Parathyroid adenoma (tissue), 2 donors: ENCODE measurements at regions not wholly inside any gene's neighbourhood (a gene's known extent, or its start where the extent isn't known, plus 50 kb on each side); places are given as distances from the start of the nearest gene placed in this dataset.

Experiments used
- H2AFZ ChIP-seq: fragments of 300-600 bp; sonication (generic); one replicate; pipeline ENCODE4 v1.7.0; 2017; ENCODE audit warnings: antibody characterized with exemption, mild to moderate bottlenecking
- H3K27ac ChIP-seq: fragments of 300-600 bp; sonication (generic); one replicate; pipeline ENCODE4 v1.7.0; 2017
- H3K27me3 ChIP-seq: fragments of 300-600 bp; sonication (generic); one replicate; pipeline ENCODE4 v1.7.0; 2017; ENCODE audit warnings: low read length; ENCODE audit not compliant: control insufficient read depth, insufficient read depth
- H3K36me3 ChIP-seq: fragments of 300-600 bp; sonication (generic); one replicate; pipeline ENCODE4 v1.7.0; 2017; ENCODE audit warnings: low read length; ENCODE audit not compliant: control insufficient read depth, insufficient read depth
- H3K4me1 ChIP-seq: fragments of 300-600 bp; sonication (generic); one replicate; pipeline ENCODE4 v1.7.0; 2017; ENCODE audit warnings: control low read depth
- H3K4me2 ChIP-seq: fragments of 300-600 bp; sonication (generic); one replicate; pipeline ENCODE4 v1.7.0; 2017; ENCODE audit warnings: low read length
- H3K4me3 ChIP-seq: fragments of 300-600 bp; sonication (generic); one replicate; pipeline ENCODE4 v1.7.0; 2017; ENCODE audit warnings: low read depth, low read length
- H3K79me2 ChIP-seq: fragments of 300-600 bp; sonication (generic); one replicate; pipeline ENCODE4 v1.7.0; 2017; ENCODE audit warnings: control low read depth
- H3K9ac ChIP-seq: fragments of 300-600 bp; sonication (generic); one replicate; pipeline ENCODE4 v1.7.0; 2017; ENCODE audit warnings: mild to moderate bottlenecking
- H3K9me3 ChIP-seq: fragments of 300-600 bp; sonication (generic); one replicate; pipeline ENCODE4 v1.7.0; 2017; ENCODE audit warnings: low read length; ENCODE audit not compliant: control insufficient read depth
- CTCF ChIP-seq: fragments of 300-600 bp; sonication (generic); IDR thresholded peaks from one replicate; pipeline ENCODE4 v1.7.0; 2017; ENCODE audit warnings: antibody characterized with exemption, mild to moderate bottlenecking
- donor health status: primary hyperparathyroidism.

DNA sequence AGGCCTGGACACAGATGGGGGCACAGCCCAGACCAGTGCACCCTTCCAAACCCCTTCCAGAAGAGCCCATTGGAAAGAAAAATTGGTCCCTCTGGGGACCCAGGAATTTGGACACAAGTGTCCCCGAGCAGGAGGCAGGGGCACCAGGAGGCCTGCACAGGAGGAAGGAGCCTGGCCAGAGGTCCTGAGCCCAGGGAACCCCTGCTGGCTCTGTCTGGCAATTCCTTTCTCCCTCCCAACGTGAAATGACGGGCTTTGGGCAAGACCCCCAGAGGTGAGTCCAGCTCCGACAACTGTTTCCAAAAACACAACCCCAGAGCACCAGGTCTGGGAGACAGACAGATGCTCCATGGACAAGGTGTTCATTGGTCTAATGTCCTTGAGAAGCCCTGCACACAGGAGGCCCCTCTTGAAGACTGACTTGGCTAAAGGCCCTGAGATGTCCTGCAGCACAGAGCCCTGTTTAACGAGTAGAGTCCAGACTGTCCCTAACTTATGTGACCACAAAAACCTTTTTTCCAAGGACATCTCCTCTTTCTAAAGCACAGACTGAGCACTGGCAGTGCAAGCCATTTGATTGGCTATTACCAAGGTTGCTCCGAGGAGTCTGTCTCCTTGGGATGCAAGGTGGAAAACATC, 150.7 kb downstream of the OAT start:
- TF ChIP-seq CTCF = no peak
- H2AFZ ChIP-seq = no peak overlapping the region
- H3K4me3 ChIP-seq = no peak overlapping the region
- no peak overlapping the region for H3K4me2 ChIP-seq
- no peaks in the 10 kb centered on the region for H3K79me2 ChIP-seq
- no peak overlapping the region for H3K9ac ChIP-seq
- H3K4me1 ChIP-seq = no peaks in the 10 kb centered on the region
- H3K27ac ChIP-seq = no peak overlapping the region
- no peaks in the 10 kb centered on the region for H3K9me3 ChIP-seq
- H3K36me3 ChIP-seq = no peaks in the 10 kb centered on the region
- H3K27me3 ChIP-seq = no peaks in the 10 kb centered on the region

DNA sequence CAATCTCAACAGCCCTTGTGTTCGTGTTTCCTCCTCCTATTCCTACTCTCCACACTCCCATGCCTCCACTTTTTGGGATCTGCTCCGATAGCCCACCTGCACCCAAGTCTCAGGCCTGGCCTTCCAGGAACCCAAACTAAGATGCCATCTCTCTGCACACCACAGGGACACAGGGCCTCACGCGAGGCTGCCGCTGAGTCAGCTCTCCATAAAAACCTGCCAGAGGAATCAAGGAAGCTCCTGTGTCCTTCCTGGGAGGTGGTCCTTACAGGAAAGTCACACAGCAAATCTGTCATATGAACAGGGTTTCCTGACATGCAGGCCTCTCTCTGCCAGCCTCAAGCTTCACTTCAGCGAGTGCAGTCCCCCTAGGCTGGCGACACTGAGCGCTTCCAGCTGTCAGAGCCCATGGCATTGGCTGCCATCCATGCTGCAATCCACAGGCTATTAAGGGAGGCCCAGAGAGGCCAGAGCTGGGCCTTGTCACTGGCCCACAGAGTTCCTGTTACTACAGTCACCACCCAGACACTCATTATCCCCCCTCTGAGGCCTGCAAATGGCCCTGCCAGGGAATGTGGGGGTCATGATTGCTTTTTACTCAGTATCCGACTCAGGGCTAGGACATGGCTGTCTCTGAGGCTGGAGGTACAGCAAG, 151.4 kb downstream of the OAT start:
- no peak overlapping the region for H3K4me3 ChIP-seq
- no peaks in the 10 kb centered on the region for H3K9me3 ChIP-seq
- no peak overlapping the region for H3K27ac ChIP-seq
- no peak for TF ChIP-seq CTCF
- H3K36me3 ChIP-seq = no peaks in the 10 kb centered on the region
- no peaks in the 10 kb centered on the region for H3K79me2 ChIP-seq
- no peak overlapping the region for H3K4me2 ChIP-seq
- no peak overlapping the region for H3K9ac ChIP-seq
- H3K27me3 ChIP-seq = no peaks in the 10 kb centered on the region
- H3K4me1 ChIP-seq = no peaks in the 10 kb centered on the region
- no peak overlapping the region for H2AFZ ChIP-seq

DNA sequence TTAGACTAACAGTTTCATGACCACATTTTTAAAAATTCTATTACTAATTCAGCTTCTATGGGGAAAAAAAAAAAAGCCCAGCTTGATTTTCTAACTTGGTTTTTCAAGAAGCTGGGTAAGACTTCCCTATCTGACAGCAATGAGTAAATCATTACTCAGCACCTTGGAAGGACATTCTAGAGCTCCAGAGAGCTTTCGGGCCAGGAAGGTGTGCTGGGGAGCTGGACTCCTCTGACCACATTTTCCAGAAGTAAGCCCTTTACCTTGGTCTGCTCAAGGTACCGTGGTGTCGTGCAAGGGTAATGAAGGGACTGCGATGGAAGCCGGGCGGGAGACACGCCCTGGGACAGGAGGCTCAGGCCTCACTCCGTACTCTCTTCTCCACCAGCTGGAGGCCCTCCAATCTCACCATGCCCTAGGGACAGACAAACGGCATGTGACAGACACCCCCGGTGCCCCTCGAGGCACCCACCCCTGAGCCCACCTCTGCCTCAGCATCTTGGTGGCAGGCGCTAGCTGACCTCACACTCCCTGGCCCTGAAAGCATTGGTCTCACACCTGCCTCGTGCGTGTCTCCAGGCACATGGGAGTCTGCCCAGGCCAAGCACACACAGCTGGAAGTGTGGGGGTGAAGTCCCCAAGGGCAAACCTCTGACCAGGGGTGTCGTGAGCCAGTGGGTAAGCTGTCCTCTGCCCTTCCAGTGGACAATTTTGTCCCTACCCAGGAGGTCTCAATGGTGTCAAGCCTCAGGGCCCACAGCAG, 152.1 kb downstream of the OAT start:
- H3K27me3 ChIP-seq = no peaks in the 10 kb centered on the region
- no peak overlapping the region for H3K4me2 ChIP-seq
- no peak overlapping the region for H3K27ac ChIP-seq
- no peaks in the 10 kb centered on the region for H3K79me2 ChIP-seq
- H3K36me3 ChIP-seq = no peaks in the 10 kb centered on the region
- H2AFZ ChIP-seq = no peak overlapping the region
- no peaks in the 10 kb centered on the region for H3K9me3 ChIP-seq
- no peak overlapping the region for H3K4me3 ChIP-seq
- H3K9ac ChIP-seq = no peak overlapping the region
- TF ChIP-seq CTCF = no peak
- no peaks in the 10 kb centered on the region for H3K4me1 ChIP-seq

DNA sequence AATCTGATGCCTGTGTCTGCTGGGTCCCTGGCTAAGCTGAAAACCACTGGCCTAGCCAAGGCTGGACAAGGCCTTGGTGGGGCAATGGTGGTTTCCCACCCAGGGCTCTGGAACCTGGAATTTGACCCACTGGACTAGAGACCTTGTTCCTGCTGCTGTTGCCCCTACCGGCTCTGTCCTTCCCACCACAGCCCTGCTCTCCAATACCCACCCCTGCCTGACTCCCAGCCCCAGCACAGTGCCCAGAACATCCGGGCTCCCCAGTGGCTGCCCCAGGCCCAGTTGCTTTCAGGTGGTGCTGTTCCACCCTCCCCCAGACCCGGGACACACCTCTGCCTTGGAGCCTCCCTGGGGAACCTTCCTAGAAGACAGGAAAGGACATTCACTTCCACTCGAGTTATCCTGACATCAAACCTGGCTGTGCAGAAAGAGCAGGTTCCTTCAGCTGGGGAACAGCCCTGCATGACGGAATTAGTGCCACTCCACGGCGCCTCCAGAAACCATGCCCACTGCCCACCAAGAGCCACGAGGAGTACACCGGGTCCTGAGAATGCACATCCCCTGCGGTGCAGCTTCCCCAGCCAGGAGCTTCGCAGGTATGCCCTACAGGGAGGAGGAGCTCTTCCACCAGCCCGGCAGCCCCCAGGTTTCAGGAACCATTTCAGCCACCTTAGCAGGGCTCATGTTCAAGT, 152.8 kb downstream of the OAT start:
- Histone ChIP-seq H3K9me3 (no peaks in the 10 kb centered on the region), H3K79me2 (no peaks in the 10 kb centered on the region), H3K4me1 (no peaks in the 10 kb centered on the region), H3K36me3 (no peaks in the 10 kb centered on the region), H3K9ac (no peak overlapping the region), H3K4me3 (no peak overlapping the region), H3K27me3 (no peaks in the 10 kb centered on the region), H2AFZ (no peak overlapping the region), H3K27ac (no peak overlapping the region), H3K4me2 (no peak overlapping the region)
- TF ChIP-seq CTCF = no peak
